HFF-Myc (cell line): ENCODE measurements at regions not wholly inside any gene's neighbourhood (a gene's known extent, or its start where the extent isn't known, plus 50 kb on each side); places are given as distances from the start of the nearest gene placed in this dataset.

Experiments used
- DNase-seq: peaks from one replicate; pipeline ENCODE4 v3.0.0-alpha.2; 2011; ENCODE audit warnings: low read depth; ENCODE audit errors: extremely low read depth
- H3K4me3 ChIP-seq: replicated peaks from 2 replicates; pipeline ENCODE4 v1.5.1; 2011; ENCODE audit warnings: low read depth, mild to moderate bottlenecking, control low read depth, low read length
- CTCF ChIP-seq: IDR thresholded peaks from 2 replicates; pipeline ENCODE4 v1.5.1; 2012; ENCODE audit warnings: mild to moderate bottlenecking, low read depth, low read length, control low read depth; ENCODE audit errors: missing control alignments

- DNase-seq, result no peak
- H3K4me3 ChIP-seq, result no peak overlapping the region
- no peak for TF ChIP-seq CTCF
Measured at GRCh38 chr2:132366421-132367180, 50.0 kb upstream of the GPR39 start.
